Stimulated activated effector memory CD8-positive, alpha-beta T cell treated with anti-CD3 and anti-CD28 coated beads, Interleukin-12 subunit alpha, Interleukin-12 subunit beta, amount 100 ng/mL, for 72 hours (primary cell): ENCODE measurements at regions not wholly inside any gene's neighbourhood (a gene's known extent, or its start where the extent isn't known, plus 50 kb on each side); places are given as distances from the start of the nearest gene placed in this dataset.

Experiments used
- ATAC-seq: fragments of 150-1000 bp; cut with Tn5 transposase; 2 replicates; pipeline ENCODE4 v1.10.0; 2021
- DNase-seq, 2 donors: peaks; one replicate each; pipeline ENCODE4 v3.0.0; 2021 to 2022; ENCODE audit warnings: low spot score in 2 of 2
- H3K27ac Mint-ChIP-seq: one replicate; pipeline ENCODE4 v1.8.0; 2022; ENCODE audit warnings: mild to moderate bottlenecking, mixed read lengths
- H3K36me3 Mint-ChIP-seq: one replicate; pipeline ENCODE4 v1.8.0; 2022; ENCODE audit warnings: mild to moderate bottlenecking, mixed read lengths
- H3K4me1 Mint-ChIP-seq: one replicate; pipeline ENCODE4 v1.8.0; 2022; ENCODE audit warnings: mixed read lengths
- H3K4me3 Mint-ChIP-seq: one replicate; pipeline ENCODE4 v1.8.0; 2022; ENCODE audit warnings: mild to moderate bottlenecking, mixed read lengths
- H3K9me3 Mint-ChIP-seq: one replicate; pipeline ENCODE4 v1.8.0; 2022; ENCODE audit warnings: mixed read lengths

DNA sequence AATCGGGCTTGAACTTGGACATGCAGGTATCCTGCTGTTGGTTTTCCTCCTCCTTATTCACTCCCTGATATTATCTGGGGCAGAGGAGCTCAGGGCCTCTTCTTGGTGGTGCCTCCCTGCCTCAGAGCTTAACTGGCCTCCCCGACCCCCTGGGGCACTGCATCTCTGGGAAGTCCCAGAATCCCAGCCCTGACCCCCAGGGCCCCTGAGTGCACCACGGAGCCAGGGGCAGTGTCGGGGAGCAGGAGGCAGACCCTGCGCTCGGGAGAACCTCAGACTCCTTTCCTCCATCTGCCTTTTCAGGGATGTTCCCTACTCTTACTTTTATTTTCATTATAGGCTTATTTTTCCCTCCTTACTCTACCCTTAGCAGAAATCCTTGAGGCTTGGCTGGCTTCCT is 537.0 kb downstream of the BRD1 start:
- Mint-ChIP-seq H3K4me1 (no peaks in the 10 kb centered on the region), H3K4me3 (no peak overlapping the region), H3K36me3 (no peaks in the 10 kb centered on the region), H3K9me3 (peaks cover 5% of the 10 kb centered on the region), H3K27ac (no peak overlapping the region)
- no peak for DNase-seq
- no peak for ATAC-seq

DNA sequence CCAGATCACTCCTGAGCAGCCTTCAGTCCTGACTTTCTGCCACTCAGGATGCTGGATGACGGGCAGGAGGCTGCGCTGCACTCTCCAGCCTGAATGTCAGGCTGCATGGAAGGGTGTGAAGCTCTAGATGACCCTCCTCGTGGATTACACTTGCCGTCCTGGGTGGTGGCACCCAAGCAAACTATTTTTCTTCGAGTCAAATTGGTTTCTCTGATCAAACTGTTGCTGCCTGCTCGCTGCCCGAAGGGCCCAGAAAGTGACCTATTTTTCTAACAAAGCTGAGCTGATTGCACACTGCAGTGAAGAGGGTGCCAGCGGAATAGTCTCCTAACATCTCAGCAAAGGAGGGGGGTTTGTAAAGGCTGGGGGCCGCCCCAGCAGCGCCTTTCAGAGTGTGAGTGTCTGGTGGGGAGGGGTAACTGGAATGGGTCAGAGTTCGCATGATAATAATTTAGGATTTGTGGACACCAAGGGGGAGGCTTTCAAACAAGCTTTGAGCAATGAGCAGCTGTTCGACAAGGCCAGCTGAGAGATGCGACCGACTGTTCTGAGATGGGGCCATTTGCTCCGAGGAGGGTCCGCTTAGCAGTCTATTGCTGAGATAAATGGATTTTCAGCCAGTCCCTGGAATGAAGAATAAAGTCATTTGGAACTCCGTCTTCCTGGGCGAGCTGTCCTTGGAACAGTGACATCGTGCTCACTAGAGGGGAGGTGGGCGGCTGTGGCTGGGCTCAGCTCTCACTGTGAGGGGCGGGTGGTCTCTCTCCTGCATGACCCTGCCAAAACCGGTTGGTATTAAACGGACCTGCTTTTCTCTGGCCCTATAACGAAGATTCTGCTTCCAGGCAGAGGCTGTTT is 537.6 kb downstream of the BRD1 start:
- no peak for DNase-seq
- Mint-ChIP-seq H3K4me1 (no peaks in the 10 kb centered on the region), H3K4me3 (no peak overlapping the region), H3K27ac (no peak overlapping the region), H3K9me3 (peaks cover 5% of the 10 kb centered on the region), H3K36me3 (no peaks in the 10 kb centered on the region)
- no peak for ATAC-seq

- ATAC-seq (no peak), DNase-seq (no peak)
- no peaks in the 10 kb centered on the region for H3K9me3 Mint-ChIP-seq
- H3K27ac Mint-ChIP-seq, result no peak overlapping the region
- H3K4me3 Mint-ChIP-seq, result no peak overlapping the region
- no peaks in the 10 kb centered on the region for H3K4me1 Mint-ChIP-seq
- H3K36me3 Mint-ChIP-seq, result no peaks in the 10 kb centered on the region
These were observed 541.4 kb downstream of the BRD1 start for GRCh38 chr22:49286181-49286760.

- no peaks in the 10 kb centered on the region for H3K4me1 Mint-ChIP-seq
- H3K27ac Mint-ChIP-seq, result no peak overlapping the region
- DNase-seq (no peak), ATAC-seq (no peak)
- no peak overlapping the region for H3K4me3 Mint-ChIP-seq
- H3K9me3 Mint-ChIP-seq, result peaks cover 2% of the 10 kb centered on the region
- no peaks in the 10 kb centered on the region for H3K36me3 Mint-ChIP-seq
These were observed 542.7 kb downstream of the BRD1 start for GRCh38 chr22:49284931-49285330.

GRCh38 chr22:49284056-49284784 is 543.5 kb downstream of the BRD1 start:
- no peaks in the 10 kb centered on the region for H3K36me3 Mint-ChIP-seq
- no peak overlapping the region for H3K4me3 Mint-ChIP-seq
- H3K27ac Mint-ChIP-seq, result no peak overlapping the region
- H3K9me3 Mint-ChIP-seq, result peaks cover 4% of the 10 kb centered on the region
- DNase-seq (no peak), ATAC-seq (no peak)
- H3K4me1 Mint-ChIP-seq, result no peaks in the 10 kb centered on the region

GRCh38 chr22:49282596-49282995 is 545.1 kb downstream of the BRD1 start:
- ATAC-seq, result no peak

GRCh38 chr22:49281467-49282340 is 546.0 kb downstream of the BRD1 start:
- no peaks in the 10 kb centered on the region for H3K36me3 Mint-ChIP-seq
- ATAC-seq, result no peak
- peaks cover 4% of the 10 kb centered on the region for H3K9me3 Mint-ChIP-seq
- no peaks in the 10 kb centered on the region for H3K4me1 Mint-ChIP-seq
- DNase-seq, result no peak
- H3K4me3 Mint-ChIP-seq, result no peak overlapping the region
- H3K27ac Mint-ChIP-seq, result no peak overlapping the region

More at GRCh38 chr22:49282596-49282995, 545.1 kb downstream of the BRD1 start:
- Mint-ChIP-seq H3K4me1 (no peaks in the 10 kb centered on the region), H3K36me3 (no peaks in the 10 kb centered on the region), H3K4me3 (no peak overlapping the region), H3K27ac (no peak overlapping the region), H3K9me3 (peaks cover 4% of the 10 kb centered on the region)
- no peak for DNase-seq

GRCh38 chr22:49278340-49278739 is 549.3 kb downstream of the BRD1 start:
- no peak overlapping the region for H3K27ac Mint-ChIP-seq
- no peaks in the 10 kb centered on the region for H3K36me3 Mint-ChIP-seq
- DNase-seq (no peak), ATAC-seq (no peak)
- H3K9me3 Mint-ChIP-seq, result peaks cover 4% of the 10 kb centered on the region
- no peaks in the 10 kb centered on the region for H3K4me1 Mint-ChIP-seq
- no peak overlapping the region for H3K4me3 Mint-ChIP-seq

GRCh38 chr22:49276567-49276966 is 551.1 kb downstream of the BRD1 start:
- Mint-ChIP-seq H3K4me3 (no peak overlapping the region), H3K4me1 (no peaks in the 10 kb centered on the region), H3K9me3 (peaks cover 4% of the 10 kb centered on the region), H3K36me3 (no peaks in the 10 kb centered on the region), H3K27ac (no peak overlapping the region)
- no peak for DNase-seq
- ATAC-seq, result no peak

GRCh38 chr22:49274754-49275380 is 552.8 kb downstream of the BRD1 start:
- ATAC-seq (no peak), DNase-seq (no peak)
- H3K4me1 Mint-ChIP-seq, result no peaks in the 10 kb centered on the region
- no peaks in the 10 kb centered on the region for H3K36me3 Mint-ChIP-seq
- H3K9me3 Mint-ChIP-seq, result peaks cover under 1% of the 10 kb centered on the region
- H3K4me3 Mint-ChIP-seq, result no peak overlapping the region
- H3K27ac Mint-ChIP-seq, result no peak overlapping the region

DNA sequence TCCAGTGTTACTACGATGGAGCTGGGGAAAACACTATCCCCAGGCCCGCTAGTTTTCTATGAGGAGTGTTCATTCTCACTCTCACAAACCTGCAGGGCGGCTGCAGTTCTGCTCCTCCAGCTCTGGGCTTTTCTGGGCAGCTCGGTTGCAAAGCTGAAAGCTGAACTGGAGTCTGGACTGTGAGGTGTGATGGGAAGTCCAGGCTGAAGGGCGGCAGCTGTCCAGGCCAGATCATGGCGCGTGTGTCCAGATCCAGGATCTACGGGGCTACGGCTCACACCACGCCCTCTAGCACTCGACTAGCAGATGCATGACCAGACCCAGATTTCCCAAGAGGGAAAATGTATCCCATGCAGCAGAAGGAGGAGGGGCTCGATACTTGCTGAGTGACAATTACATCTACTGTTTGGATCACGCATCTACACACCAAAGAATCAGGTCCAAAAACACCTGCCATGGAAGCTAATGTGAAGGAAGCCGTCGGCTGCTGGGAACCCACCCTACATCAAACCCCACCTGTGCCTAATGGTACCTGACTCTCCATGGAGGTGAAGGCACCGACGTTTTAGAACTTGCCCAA is 555.0 kb downstream of the BRD1 start:
- no peak overlapping the region for H3K27ac Mint-ChIP-seq
- H3K4me1 Mint-ChIP-seq, result no peaks in the 10 kb centered on the region
- H3K36me3 Mint-ChIP-seq, result no peaks in the 10 kb centered on the region
- DNase-seq, result no peak
- ATAC-seq, result no peak
- no peaks in the 10 kb centered on the region for H3K9me3 Mint-ChIP-seq
- no peak overlapping the region for H3K4me3 Mint-ChIP-seq

DNA sequence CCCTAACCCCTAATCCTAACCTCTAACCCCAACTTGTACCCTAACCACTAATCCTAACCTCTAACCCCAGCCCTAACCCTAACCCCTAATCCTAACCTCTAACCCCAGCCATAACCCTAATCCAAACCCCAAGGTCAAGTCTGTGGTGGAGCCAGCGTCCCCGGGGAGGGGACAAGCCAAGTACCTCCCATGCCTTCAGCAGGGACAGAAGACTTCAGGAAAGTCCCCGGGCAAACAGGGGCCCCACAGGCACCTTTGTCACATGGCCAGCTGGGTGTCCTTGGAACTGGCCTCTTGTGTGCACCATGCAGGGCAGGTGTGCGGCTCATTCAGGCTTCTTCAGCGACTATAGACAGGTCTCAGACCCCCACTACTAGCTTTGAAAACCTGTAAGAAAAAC is 555.8 kb downstream of the BRD1 start:
- no peaks in the 10 kb centered on the region for H3K4me1 Mint-ChIP-seq
- no peaks in the 10 kb centered on the region for H3K9me3 Mint-ChIP-seq
- ATAC-seq, result no peak
- DNase-seq, result no peak
- H3K27ac Mint-ChIP-seq, result no peak overlapping the region
- H3K36me3 Mint-ChIP-seq, result no peaks in the 10 kb centered on the region
- H3K4me3 Mint-ChIP-seq, result no peak overlapping the region

- Mint-ChIP-seq H3K9me3 (no peaks in the 10 kb centered on the region), H3K27ac (no peak overlapping the region), H3K4me1 (no peaks in the 10 kb centered on the region), H3K36me3 (no peaks in the 10 kb centered on the region), H3K4me3 (no peak overlapping the region)
- ATAC-seq, result no peak
- no peak for DNase-seq
These were observed 556.3 kb downstream of the BRD1 start for GRCh38 chr22:49271369-49271727.

- ATAC-seq (no peak), DNase-seq (no peak)
- Mint-ChIP-seq H3K27ac (no peak overlapping the region), H3K4me1 (no peaks in the 10 kb centered on the region), H3K9me3 (no peaks in the 10 kb centered on the region), H3K4me3 (no peak overlapping the region), H3K36me3 (no peaks in the 10 kb centered on the region)
These were observed 556.9 kb downstream of the BRD1 start for GRCh38 chr22:49270595-49271368.
